LHCN-M2 (cell line): ENCODE measurements at regions not wholly inside any gene's neighbourhood (a gene's known extent, or its start where the extent isn't known, plus 50 kb on each side); places are given as distances from the start of the nearest gene placed in this dataset.
"Not testable (repeated sequence)": the region's sequence is repeated elsewhere in the genome, so short reads cannot be mapped to it uniquely, and the experiment has no call there.

ENCODE experiments used
- DNase-seq: peaks from one replicate; pipeline ENCODE4 v3.0.0-alpha.2; 2012; ENCODE audit warnings: low read depth

DNA sequence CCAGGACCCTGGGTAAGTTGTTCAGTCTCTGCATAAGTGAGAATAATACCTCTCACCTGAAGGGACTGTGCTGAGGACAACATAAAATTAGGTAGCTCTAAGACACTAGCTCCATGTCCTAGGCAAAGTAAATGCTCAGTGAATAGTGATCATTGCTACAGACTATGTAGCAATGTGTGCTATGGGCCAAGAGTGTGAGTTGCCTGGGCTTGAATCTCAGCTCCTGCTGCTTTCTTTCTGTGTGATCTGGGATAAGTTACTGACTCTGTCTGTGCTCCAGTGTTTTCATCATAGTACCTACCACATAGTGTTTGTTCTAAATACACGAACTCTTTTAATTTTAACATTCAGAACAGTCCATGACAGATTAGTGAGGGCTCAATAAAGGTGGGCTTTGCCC, 81.1 kb upstream of the MFGE8 start:
- DNase-seq = no peak

DNA sequence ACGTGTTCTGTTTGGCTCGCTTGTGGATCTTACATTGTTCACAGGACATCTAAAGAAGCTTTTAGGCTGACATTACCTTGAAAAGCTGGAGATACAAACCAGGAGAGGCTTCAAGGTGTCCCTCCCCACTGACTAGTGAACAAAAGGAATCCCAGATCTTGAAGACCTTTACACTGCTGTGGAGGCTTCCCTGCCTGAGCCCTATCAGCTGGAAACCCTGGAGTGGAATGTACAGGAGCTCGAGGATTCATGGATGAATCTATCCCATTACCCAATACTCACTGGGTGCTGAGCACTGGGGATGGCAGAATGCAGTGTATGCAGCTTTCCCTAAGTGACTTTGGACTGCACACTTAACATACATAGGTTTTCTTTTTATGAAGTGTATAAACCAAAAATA, 82.3 kb upstream of the MFGE8 start:
- DNase-seq = no peak

GRCh38 chr15:88997531-88997930, 84.4 kb upstream of the MFGE8 start:
- no peak for DNase-seq

- no peak for DNase-seq
Measured at GRCh38 chr15:88998980-88999713, 86.0 kb upstream of the MFGE8 start.

GRCh38 chr15:89001708-89002275, 86.5 kb upstream of the ABHD2 start:
- DNase-seq = not testable (repeated sequence)

DNA sequence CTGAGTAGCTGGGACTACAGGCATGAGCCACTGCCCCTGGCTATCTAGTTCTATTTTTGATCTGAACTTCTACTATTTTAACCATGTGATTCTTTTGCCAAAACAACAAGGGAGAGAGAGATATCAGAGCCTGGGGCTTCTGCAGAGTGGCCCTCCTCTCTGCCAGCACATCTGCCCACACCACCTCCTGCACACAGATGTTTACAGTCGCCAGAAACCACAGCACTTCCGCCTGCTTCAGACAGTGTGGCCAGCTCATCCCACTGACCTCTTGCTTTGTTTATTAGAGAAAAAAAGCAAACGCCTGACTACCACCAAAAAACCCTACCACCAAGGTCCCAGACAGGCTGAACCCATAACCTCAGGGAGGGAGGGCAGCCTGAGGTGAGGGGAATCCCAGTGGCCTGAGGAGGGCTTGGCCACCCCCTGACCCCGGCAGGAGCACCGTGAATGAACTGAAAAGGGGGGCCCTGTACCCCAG, 85.9 kb upstream of the ABHD2 start:
- peak; percentile 72 for DNase-seq

- no peak for DNase-seq
Measured at GRCh38 chr15:89002830-89003229, 85.4 kb upstream of the ABHD2 start.

DNA sequence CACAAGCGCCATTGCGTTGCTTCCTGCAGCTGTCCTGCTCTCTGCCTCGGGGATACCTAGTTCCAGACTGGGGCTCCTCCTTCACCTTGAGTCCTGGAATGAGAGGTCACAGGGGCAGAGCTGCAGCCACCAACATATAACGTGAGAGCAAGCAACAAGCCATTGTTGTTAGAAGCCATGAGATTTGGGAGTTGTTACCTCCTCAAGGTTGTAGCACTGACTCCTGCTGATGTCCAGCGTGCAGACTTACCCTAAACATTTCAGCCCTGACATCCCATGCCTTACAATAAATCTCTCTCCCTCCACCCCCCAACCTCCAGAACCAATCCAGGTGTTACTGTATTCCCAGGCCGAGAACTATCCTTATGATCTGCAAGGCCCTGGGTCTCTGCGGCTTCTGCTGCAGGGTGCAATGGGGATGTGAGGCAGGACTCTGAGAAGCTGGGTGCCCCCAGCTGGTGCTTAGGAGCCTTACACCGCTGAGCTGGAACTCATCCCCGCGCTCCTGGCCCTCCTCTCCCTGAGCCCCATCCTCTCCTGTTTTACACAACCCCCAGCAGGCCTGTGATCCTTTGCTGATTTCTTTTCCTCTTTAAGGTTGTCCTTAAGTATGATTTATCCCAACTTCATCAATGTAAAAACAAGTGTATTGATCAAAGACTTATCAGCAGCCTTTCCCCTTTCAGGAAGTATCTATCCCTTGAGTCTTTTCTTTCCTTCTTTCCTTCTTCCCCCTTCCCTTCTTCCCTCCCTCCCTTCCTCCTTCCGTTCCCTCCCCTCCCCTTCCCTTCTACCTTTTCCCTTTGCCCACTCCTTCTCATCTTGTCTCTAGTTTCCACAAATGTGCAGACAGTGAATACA, 84.2 kb upstream of the ABHD2 start:
- peak; percentile 21 for DNase-seq

- DNase-seq = no peak
Measured at GRCh38 chr15:89004726-89005030, 83.6 kb upstream of the ABHD2 start.

DNA sequence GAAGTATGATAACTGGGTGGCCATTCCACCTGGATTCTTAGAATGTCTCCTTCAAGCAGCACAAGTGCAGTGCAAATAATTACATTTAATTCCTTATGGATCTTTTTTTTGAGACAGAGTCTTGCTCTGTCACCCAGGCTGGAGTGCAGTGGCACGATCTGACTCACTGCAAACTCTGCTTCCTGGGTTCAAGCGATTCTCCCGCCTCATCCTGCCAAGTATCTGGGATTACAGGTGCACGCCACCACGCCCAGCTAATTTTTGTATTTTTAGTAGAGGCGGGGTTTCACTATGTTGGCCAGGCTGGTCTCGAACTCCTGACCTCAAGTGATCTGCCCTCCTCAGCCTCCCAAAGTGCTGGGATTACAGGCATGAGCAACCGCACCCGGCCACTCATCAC, 80.7 kb upstream of the ABHD2 start:
- not testable (repeated sequence) for DNase-seq

DNA sequence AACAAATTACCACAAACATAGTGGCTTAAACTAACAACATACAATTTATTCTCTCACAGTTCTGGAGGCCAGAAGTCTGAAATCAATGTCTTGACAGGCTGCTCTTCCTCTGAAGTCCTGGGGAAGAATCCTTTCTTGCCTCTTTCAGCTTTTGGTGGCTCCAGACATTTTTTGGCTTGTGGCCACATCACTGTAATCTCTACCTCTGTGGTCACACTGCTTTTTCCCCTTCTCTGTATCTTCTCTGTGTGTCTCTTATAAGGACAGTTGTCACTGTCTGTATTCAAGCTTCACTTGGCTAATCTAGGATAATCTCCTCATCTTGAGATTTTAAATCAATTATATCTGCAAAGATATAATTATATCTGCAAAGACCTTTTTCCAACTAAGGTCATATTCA, 80.3 kb upstream of the ABHD2 start:
- DNase-seq = no peak

DNA sequence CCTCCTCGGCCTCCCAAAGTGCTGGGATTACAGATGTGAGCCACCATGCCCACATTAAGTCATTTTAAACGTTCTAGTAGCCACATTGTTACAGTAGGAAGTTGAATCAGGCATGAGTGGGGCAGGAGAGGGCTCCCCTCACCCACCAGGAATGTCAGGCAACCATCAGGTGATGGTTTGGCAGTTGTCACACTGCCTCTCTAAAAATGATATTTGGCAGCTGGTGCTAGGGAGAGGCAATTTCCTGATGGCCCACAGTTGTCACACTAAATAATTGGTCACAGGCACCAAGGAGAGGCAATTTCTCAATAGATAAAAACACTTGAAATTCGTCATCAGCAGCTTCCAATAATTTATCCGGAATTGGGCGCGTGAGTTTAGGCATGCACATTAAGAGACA, 79.2 kb upstream of the ABHD2 start:
- DNase-seq = no peak

- no peak for DNase-seq
Measured at GRCh38 chr15:89015412-89016097, 72.7 kb upstream of the ABHD2 start.

DNA sequence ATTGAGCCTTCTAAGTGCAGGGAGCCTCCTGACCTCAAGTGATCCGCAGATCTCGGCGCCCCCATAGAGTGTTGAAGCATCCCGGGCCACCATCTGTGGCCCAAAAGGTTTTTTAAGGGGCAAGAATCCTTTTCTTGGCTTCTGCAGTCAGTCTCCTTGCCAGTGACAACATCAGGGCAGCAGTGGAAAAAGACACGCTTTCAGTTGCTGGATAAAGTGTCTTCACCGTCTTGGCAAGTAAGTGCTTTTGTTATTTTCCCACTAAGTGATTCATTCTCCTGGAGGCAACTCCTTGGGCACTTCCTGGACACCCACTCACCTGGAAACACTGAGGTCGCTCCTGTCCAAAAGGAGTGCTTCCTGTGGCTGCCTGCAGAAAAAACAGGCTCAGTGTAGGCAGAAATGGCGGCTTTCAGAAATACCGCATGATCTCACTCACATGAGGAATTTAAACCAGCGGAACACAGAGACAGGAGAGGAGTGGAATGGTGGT, 71.7 kb upstream of the ABHD2 start:
- DNase-seq = no peak

GRCh38 chr15:89017370-89018066, 70.7 kb upstream of the ABHD2 start:
- DNase-seq = peak; percentile 62

- peak; percentile 24 for DNase-seq
Measured at GRCh38 chr15:89018207-89018606, 70.0 kb upstream of the ABHD2 start.

GRCh38 chr15:89019436-89019835, 68.8 kb upstream of the ABHD2 start:
- no peak for DNase-seq

- no peak for DNase-seq
Measured at GRCh38 chr15:89021224-89021623, 67.0 kb upstream of the ABHD2 start.

GRCh38 chr15:89021886-89022285, 66.4 kb upstream of the ABHD2 start:
- DNase-seq = not testable (repeated sequence)

DNA sequence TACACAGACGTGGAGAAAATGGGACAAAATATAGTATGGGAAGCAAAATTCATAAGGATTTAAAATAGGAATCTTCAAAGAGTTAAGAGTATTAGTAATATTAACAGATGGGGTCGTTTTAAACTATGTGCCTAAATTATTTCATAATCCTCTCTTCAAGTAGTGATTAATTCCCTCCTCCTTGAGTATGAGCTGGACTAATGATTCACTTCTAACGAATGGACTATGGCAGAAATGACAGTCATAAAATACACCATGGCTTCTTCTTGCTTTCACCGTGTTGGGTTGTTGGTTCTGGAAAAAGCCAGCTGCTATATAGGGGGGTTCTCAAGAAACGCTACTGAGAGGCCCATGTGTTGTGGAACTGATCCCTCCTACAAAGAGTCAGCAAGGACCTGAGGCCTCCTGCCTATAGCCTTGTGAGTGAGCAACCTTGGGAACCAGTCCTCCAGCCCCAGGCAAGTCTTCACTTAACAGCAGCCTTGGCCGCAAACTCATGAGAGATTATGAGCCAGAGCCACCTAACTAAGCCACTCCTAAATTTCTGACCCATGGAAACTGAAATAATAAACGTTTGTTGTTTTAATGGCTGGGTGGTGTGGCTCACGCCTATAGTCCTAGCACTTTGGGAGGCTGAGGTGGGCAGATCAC, 64.8 kb upstream of the ABHD2 start:
- DNase-seq = no peak

GRCh38 chr15:89024418-89024817, 63.8 kb upstream of the ABHD2 start:
- DNase-seq = no peak
